MG63 (cell line): ENCODE measurements at regions not wholly inside any gene's neighbourhood (a gene's known extent, or its start where the extent isn't known, plus 50 kb on each side); places are given as distances from the start of the nearest gene placed in this dataset.
"Not testable (repeated sequence)": the region's sequence is repeated elsewhere in the genome, so short reads cannot be mapped to it uniquely, and the experiment has no call there.

Experiments used
- DNase-seq: peaks from one replicate; pipeline ENCODE4 v3.0.0-alpha.2; 2020
- H3K27me3 ChIP-seq: fragments of 250-450 bp; sonication (Bioruptor Pico); 2 replicates; pipeline ENCODE4 v1.5.1; 2020; ENCODE audit warnings: mild to moderate bottlenecking, moderate library complexity
- H3K36me3 ChIP-seq: fragments of 250-450 bp; sonication (Bioruptor Pico); 2 replicates; pipeline ENCODE4 v1.5.1; 2020; ENCODE audit warnings: mild to moderate bottlenecking, moderate library complexity
- H3K4me3 ChIP-seq: fragments of 250-450 bp; sonication (Bioruptor Pico); 2 replicates; pipeline ENCODE4 v1.5.1; 2020; ENCODE audit warnings: mild to moderate bottlenecking, moderate library complexity
- H3K9me3 ChIP-seq: fragments of 250-450 bp; sonication (Bioruptor Pico); 2 replicates; pipeline ENCODE4 v1.5.1; 2020; ENCODE audit warnings: mild to moderate bottlenecking, moderate library complexity

DNA sequence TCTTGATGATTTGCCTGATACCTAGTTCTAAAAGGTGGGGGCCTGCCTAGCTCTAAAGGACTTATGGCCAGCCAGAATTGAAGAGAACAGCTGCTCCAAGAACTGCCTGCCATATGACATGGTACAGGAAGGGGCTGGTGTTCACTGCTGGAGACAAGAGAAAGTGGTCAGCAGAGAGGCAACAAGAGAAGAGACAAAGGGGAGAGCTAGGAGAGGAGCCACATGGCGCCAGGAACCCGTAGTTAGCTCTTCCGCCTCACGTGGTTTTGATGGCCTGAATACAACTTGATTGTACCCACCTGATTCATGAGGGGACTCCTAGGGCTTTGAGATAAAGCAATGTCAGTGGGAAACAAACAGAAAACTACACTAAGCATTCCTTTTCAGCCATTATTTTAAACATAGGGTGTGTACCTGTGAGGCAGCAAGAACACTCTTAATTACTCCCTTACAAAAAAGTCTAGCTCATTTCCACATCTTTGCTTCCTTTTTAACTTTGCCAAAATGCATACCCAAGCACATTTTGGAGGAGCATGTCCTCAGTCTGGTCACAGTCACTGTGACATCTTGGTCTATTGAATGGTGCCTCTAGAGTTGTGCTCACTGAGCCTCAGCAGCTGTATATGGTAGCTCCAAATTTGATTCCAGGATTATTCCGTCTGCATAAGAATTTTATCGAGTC, 71.6 kb downstream of the CCDC71L start:
- no peak for DNase-seq
- no peaks in the 10 kb centered on the region for H3K36me3 ChIP-seq
- H3K27me3 ChIP-seq: no peaks in the 10 kb centered on the region
- H3K9me3 ChIP-seq: no peaks in the 10 kb centered on the region
- H3K4me3 ChIP-seq: no peak overlapping the region

DNA sequence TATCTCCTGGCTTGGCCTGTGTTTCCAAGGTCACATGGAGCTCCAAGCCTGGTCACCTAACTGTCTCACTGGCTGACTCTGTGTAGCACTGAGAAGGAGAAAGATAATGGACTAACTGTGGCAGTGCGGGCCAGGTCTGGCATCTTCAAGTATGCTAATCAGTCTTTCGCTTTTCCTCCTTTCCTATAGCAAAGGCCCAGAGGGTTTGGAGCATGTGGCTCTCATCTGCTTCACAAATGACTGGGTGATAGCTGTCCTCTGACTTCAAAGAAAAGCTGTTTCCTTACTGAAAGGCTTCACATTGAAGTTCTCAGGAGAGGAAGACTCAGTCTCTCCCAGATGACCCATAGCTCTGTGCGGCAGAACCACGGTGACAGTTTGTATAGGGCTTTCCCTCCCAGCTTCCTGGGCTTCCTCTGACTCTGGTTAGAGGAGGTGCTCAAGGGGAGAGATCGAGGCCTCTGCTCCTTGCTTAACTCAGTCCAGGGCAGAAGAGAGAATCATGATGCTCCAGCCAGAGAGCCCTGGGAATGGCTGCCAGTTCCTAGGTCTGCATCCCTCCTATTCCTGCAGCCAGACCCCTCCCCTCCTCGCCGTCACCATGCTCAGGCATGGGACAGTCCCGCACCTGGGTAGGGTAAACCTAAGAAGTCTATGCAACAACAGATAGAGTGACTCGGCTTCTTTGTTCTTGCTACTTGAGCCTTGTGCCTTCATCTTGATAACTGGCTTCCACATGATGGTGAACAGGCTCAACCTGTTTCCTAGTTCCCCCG, 72.3 kb downstream of the CCDC71L start:
- H3K9me3 ChIP-seq: no peaks in the 10 kb centered on the region
- DNase-seq: no peak
- H3K4me3 ChIP-seq: no peak overlapping the region
- H3K27me3 ChIP-seq: no peaks in the 10 kb centered on the region
- no peaks in the 10 kb centered on the region for H3K36me3 ChIP-seq

DNA sequence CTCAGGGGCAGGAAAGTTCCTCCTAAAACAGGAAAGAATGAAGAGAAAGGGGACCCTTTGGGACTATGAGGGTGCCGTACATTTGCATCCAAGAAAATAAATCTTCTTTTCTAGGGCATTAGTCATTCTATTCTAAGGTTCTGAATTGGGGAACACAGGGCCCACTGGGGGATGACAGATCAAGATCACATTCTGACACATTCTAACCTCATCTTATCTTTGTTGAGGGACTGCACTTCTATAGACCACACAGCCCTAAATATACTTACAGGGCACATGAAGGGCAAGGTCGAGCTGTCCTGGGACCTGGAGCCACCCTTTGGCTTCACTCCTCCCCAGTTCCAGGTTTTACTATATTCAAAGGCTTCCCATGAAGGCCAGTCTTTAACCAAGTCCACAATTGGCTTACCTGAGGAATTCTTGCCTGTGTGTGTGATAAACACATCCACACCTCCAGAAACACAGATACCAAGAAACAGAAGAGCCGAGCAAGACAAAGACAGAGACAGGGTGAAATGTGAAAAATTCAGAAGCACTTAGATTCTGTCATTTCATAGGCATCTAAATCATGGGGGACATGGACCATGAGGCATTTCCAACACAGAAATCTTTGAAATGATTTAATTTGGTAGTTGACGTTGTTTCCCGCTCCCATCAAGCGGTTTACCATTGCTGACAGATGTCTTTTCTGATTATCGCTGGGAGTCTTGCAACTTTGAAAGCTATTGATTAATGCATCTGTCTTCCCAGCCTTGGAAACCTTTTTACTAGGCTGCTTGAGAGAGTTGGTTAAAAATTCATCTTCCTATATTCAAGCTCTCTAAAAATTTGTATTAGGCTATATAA, 75.8 kb downstream of the CCDC71L start:
- no peak for DNase-seq
- Histone ChIP-seq H3K9me3 (no peaks in the 10 kb centered on the region), H3K4me3 (no peak overlapping the region), H3K27me3 (no peaks in the 10 kb centered on the region), H3K36me3 (no peaks in the 10 kb centered on the region)

DNA sequence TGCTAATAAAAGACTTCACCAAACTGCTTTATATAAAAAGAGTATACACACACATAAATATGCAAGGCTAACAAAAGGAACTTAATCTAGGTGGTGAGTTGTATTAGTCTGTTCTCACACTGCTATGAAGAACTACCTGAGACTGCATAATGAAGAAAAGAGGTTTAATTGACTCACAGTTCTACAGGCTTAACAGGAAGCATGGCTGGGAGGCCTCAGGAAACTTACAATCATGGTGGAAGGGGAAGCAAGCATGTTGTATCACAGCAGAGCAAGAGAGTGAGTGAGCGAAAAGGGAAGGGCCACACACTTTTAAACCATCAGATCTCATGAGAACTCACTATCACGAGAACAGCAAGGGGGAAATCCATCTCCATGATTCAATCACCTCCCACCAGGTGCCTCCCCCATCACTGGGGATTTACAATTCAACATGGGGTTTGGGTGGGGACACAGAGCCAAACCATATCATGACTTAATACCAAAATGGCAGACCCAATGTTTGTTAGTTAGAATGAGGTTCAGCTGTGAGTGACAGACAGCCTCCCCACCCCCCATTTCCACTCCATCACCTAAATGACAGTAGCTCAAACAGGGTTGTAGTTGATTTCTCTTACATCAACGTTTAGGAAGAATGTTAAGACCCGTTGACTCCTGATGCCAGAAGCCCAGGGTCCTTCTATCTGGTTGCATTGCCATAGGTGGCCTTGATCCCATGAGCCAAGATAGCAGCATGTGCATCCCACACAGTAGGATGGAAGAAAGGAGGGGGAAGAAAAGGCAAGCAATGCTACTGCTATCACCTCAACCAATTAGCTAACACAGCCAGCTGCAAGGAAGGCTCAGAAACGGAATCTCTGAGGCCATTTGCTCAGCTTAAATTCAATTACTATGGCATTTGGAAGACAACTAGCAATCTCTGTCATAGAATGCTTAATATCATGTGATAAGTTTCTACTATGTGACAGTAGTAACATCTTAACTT, 77.0 kb downstream of the CCDC71L start:
- DNase-seq: no peak
- no peaks in the 10 kb centered on the region for H3K27me3 ChIP-seq
- H3K9me3 ChIP-seq: no peaks in the 10 kb centered on the region
- H3K4me3 ChIP-seq: no peak overlapping the region
- no peaks in the 10 kb centered on the region for H3K36me3 ChIP-seq

DNA sequence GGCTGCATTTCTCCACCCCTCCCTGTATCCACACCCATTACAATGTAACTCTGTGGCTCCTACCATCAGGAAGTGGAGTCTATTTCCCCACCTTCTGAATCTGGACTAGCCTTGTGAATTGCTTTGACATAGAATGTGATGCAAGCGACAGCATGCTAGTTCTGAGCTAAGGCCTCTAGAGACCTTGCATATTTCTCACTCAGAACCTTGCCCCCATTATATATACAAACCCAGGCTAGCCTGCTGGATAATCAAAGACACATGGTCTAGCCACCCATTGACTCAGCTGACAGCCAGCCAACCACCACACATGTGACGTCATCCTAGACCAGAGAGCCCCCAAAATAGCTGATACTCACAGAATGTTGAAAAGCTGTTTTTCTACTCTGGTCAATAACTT, 77.9 kb downstream of the CCDC71L start:
- H3K36me3 ChIP-seq: no peaks in the 10 kb centered on the region
- H3K4me3 ChIP-seq: no peak overlapping the region
- H3K27me3 ChIP-seq: no peaks in the 10 kb centered on the region
- H3K9me3 ChIP-seq: no peaks in the 10 kb centered on the region
- no peak for DNase-seq

DNA sequence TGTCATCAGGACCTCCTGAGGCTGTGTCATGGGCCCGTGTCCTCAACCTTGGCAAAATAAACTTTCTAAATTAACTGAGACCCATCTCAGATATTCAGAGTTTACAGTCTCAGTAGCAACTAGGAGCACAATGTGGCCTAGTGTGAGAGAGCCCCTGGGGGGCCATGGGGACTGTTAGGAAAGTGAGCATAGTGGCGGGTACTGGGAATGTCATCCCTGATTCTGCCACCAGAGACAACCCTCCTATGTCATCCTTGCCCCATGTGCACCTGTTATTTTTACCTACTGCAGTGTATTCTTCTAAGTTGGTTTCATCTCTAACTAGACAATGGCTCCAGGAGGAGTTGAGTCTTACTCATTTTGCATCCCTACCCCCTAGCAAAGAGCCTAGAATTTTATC, 78.6 kb downstream of the CCDC71L start:
- Histone ChIP-seq H3K4me3 (no peak overlapping the region), H3K27me3 (no peaks in the 10 kb centered on the region), H3K9me3 (no peaks in the 10 kb centered on the region), H3K36me3 (no peaks in the 10 kb centered on the region)
- DNase-seq: no peak

DNA sequence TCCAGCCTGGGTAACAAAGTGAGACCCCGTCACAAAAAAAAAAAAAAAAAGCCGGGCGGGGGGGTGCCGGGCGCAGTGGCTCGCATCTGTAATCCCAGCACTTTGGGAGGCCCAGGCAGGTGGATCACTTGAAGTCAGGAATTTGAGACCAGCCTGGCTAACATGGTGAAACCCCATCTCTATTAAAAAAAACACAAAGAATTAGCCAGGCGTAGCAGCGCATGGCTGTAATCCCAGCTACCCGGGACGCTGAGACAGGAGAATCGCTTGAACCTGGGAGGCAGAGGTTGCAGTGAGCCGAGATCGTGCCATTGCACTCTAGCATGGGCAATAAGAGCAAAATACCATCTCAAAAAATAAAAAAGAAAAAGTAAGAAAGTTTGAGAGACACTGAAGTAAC, 81.9 kb downstream of the CCDC71L start:
- DNase-seq, H3K36me3 ChIP-seq, H3K27me3 ChIP-seq, H3K9me3 ChIP-seq, H3K4me3 ChIP-seq: not testable (repeated sequence)

DNA sequence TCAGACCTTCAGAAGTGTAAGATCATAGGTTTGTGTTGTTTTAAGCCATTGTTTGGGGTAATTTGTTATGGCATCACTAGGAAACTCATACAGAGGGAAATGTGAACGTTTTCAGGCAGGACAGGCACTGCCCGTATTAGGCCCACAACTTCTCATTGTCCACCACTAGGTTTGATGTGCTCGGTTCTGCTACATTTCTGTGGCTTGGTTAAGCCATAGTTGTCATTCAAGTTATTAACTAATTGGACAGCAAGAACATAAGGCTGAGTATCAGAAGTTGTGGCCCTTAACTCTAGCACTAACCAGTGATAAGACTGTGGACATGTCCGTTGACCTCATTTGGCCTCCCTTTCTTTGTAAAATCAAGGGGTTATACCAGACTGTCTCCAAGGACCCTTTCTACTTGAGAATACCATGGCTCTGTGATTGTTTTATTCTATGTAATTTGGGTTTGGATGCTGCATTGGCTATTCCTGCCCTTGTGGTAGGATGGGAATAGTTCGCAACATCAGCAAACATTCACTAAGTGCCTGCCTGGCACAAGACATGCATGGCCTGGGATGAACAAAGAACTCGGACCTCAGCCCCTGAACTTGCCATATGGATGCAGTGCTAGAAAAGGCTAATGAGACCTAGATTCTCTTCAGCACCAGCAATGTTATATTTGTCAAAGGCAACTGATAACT, 85.7 kb downstream of the CCDC71L start:
- H3K27me3 ChIP-seq: no peaks in the 10 kb centered on the region
- H3K36me3 ChIP-seq: no peaks in the 10 kb centered on the region
- no peak for DNase-seq
- no peak overlapping the region for H3K4me3 ChIP-seq
- H3K9me3 ChIP-seq: no peaks in the 10 kb centered on the region

DNA sequence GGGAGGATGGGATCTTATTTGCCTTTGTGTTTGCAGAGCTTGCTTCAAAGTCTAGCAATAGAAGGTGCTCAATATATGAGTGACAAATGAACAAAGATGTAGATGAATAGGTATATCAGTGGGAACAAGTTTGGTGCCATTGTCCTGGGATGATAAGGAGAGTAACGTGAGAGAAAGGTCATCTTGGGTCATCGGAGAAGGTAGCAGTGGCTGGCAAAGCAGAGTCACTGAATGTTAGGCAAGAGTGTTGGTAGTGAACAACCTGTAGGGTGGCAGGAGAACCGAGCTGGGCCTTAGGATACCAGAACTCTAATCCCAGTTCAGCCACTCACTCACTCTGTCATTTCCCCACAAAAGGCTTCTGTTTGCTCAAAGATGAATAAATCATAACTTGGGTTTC, 87.2 kb downstream of the CCDC71L start:
- no peak for DNase-seq
- Histone ChIP-seq H3K9me3 (no peaks in the 10 kb centered on the region), H3K27me3 (no peaks in the 10 kb centered on the region), H3K4me3 (no peak overlapping the region), H3K36me3 (no peaks in the 10 kb centered on the region)

DNA sequence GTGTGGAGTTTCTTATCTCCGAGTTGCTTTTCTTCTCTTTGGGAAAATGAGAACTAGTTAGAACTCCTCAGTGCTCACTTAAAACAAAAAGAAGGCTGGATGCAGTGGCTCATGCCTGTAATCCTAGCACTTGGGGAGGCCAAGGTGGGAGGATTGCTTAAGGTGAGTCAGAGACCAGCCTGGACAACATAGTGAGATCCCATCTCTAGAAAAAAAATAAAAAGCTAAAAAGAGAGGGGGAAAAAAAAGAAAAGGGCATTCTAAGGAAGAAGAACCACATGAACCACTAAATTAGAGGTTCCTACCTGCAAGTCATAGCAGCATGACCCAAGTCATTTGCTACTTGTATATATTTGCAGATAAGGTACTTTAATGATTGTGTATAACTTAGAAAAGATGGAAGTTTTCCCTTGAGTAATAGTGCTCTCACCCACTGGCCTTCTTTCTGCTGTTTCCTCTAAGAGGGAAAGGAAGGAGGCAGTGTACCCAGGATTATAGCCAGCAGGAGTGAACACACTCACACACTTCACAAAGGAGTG, 87.8 kb downstream of the CCDC71L start:
- Histone ChIP-seq H3K27me3 (no peaks in the 10 kb centered on the region), H3K36me3 (no peaks in the 10 kb centered on the region), H3K9me3 (no peaks in the 10 kb centered on the region), H3K4me3 (no peak overlapping the region)
- no peak for DNase-seq

DNA sequence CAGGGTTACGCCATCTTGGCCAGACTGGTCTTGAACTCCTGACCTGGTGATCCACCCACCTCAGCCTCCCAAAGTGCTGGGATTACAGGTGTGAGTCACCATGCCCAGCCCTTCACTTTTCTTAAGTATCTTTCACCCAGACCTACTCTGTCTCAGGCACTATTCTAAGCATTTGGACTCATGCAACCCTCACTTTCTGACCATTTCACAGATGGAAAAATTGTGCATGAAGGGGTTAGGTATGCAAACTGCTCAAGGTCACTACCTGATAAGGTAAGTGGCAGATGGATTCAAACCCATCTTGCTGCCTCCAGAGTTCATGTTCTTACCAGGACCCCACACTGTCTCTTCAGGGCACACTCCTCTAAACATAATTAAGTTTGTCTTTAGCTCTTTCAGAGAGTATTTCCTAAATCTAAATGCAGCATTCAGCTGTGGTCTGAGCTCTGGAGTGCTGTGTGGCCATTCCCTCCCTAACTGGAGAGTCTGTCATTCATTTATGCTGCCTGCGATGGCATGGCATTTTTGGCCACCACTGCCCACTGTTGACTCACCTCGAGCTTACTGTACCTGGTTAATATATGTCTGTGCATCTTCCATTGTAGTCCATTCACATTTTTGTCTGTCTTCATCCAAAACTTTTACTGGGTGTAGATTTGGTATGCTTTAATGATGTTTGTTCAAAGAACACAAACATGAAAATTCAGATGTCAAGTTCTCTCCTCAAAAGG, 88.4 kb downstream of the CCDC71L start:
- Histone ChIP-seq H3K9me3 (no peaks in the 10 kb centered on the region), H3K4me3 (no peak overlapping the region), H3K36me3 (no peaks in the 10 kb centered on the region), H3K27me3 (no peaks in the 10 kb centered on the region)
- DNase-seq: no peak

DNA sequence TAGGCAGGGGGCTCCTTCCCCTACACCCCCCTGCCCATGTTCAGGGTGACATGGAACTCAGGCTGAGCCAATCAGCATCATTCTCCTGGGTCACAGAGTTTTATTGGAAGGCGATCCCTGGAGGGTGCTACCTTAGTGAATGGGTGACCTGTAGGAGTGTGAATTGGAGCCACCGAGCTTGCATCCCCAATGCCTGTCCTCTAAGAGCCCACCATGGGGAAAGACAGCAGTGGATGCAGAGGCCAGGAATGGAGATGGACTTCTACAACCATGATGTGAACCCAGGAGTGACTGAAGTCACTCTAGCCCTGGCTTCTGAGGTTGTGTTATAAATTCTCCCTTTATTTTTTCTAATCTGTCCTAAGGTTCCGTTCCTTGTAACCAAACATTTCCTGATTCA, 89.4 kb downstream of the CCDC71L start:
- Histone ChIP-seq H3K9me3 (no peaks in the 10 kb centered on the region), H3K4me3 (no peak overlapping the region), H3K27me3 (no peaks in the 10 kb centered on the region), H3K36me3 (no peaks in the 10 kb centered on the region)
- DNase-seq: no peak

DNA sequence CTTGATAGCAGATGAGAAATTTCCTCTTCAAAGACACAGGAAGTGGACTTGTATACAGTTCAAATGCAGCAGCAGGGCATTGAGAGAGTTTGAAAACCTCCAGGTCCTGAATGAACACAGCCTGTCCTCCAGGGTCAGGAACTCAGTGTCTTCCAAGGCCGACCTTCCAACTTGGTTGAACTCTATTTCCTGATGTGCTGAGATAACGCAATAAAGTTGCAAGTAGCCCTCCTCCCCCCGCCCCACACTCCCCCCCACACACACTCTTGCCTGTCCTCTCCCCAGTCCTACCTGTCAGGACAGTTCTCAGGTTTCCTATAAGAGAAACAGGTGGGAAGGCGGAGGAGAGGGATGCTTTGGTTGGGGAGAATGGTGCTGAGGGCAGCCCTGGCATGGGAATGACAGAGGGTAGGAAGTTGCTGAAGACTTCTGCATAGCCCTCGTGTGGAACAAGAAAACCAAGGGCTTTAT, 90.0 kb downstream of the CCDC71L start:
- Histone ChIP-seq H3K4me3 (no peak overlapping the region), H3K9me3 (no peaks in the 10 kb centered on the region), H3K36me3 (no peaks in the 10 kb centered on the region), H3K27me3 (no peaks in the 10 kb centered on the region)
- DNase-seq: no peak

DNA sequence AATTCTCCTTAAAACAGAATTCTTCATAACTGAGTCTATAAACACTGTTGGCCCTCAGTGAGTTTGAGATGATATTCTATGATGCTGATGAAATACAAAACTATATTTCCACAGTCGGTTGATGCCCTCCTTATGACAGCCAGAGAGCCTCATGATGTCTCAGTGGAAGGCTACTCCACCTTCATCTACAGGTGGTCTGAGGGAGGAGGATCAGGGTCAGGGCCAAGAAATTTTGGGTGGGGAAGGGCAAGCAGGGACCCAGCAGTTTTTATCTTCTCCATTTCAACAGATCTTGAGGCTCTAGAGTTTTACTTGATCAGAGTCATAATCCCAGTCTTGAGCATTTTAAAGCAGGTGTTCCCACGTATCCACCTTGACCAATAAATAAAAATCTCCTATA, 90.8 kb downstream of the CCDC71L start:
- no peaks in the 10 kb centered on the region for H3K9me3 ChIP-seq
- no peaks in the 10 kb centered on the region for H3K27me3 ChIP-seq
- no peak overlapping the region for H3K4me3 ChIP-seq
- no peak for DNase-seq
- no peaks in the 10 kb centered on the region for H3K36me3 ChIP-seq

DNA sequence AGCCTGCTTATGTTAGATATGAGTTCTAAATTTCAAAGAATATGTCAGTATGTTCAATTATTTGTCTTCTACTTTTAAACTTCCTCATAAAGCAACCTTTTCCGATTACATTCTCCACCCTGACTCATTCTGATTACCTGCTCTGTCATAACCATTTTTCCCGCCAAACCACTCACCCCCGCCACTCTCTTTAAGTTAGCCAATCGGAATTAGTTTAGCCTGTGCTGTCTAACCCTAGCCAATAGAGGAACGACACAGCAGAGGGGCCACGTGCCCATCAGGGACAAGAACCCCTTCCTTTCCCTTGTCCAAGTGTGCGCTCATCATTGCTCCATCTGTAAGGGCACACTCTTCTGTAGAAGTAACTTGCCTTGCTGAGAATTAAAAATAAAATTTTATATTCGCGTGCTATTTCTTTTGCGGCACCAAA, 91.4 kb downstream of the CCDC71L start:
- no peaks in the 10 kb centered on the region for H3K27me3 ChIP-seq
- H3K4me3 ChIP-seq: no peak overlapping the region
- DNase-seq: no peak
- H3K9me3 ChIP-seq: no peaks in the 10 kb centered on the region
- H3K36me3 ChIP-seq: no peaks in the 10 kb centered on the region
